Fibroblast of mammary gland (primary cell): ENCODE measurements at regions not wholly inside any gene's neighbourhood (a gene's known extent, or its start where the extent isn't known, plus 50 kb on each side); places are given as distances from the start of the nearest gene placed in this dataset.

Source experiments
- DNase-seq: peaks from one replicate; pipeline ENCODE4 v3.0.0-alpha.2; 2010; ENCODE audit warnings: low read depth
- H3K4me3 ChIP-seq: 2 replicates; pipeline ENCODE4 v1.5.1; 2011; ENCODE audit warnings: low read depth, mild to moderate bottlenecking, low read length, moderate library complexity; ENCODE audit not compliant: control insufficient read depth
- TF ChIP-seq, protein P1 (sequence below): conservative IDR thresholded peaks from 2 replicates; pipeline ENCODE4 v1.5.1; 2011; ENCODE audit warnings: low read depth, low read length, inconsistent platforms; ENCODE audit not compliant: control insufficient read depth, insufficient read depth

DNA sequence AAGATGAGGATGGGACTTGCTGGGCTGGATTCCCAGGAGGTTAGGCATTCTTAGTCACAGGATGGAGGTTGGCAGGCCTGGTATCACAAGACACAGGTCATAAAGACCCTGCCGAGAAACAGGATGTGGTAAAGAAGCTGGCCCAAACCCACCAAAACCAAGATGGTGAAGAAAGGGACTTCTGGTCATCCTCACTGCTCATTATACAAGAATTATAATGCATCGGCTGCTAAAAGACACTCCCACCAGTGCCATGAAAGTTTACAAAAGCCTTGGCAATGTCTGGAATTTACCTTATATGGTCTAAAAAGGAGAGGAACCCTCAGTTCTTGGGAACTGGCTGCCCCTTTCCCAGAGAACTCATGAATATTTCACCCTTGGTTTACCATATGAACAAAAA lies 345.5 kb upstream of the POM121L12 start:
- DNase-seq: no peak
- TF ChIP-seq, protein P1, sequence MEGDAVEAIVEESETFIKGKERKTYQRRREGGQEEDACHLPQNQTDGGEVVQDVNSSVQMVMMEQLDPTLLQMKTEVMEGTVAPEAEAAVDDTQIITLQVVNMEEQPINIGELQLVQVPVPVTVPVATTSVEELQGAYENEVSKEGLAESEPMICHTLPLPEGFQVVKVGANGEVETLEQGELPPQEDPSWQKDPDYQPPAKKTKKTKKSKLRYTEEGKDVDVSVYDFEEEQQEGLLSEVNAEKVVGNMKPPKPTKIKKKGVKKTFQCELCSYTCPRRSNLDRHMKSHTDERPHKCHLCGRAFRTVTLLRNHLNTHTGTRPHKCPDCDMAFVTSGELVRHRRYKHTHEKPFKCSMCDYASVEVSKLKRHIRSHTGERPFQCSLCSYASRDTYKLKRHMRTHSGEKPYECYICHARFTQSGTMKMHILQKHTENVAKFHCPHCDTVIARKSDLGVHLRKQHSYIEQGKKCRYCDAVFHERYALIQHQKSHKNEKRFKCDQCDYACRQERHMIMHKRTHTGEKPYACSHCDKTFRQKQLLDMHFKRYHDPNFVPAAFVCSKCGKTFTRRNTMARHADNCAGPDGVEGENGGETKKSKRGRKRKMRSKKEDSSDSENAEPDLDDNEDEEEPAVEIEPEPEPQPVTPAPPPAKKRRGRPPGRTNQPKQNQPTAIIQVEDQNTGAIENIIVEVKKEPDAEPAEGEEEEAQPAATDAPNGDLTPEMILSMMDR: no peak
- no peak overlapping the region for H3K4me3 ChIP-seq

DNA sequence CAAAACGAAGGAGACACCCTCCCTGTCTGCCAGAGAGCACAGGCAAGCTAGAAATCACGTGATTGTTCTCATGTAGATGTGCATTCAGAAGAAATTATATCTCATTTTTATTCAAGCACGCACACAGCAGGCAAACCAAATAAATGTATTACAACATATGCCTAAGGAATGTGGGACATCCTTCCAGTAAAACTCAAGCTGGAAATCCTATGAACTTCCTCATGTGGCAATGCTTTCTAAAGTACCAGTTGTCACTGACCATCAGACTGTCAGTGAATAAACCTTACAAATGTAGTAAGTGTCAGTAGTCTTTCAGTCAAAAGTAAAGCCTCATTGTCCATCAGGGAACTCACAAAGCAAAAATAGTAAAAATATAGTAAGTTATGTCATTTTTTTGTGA lies 350.1 kb upstream of the POM121L12 start:
- H3K4me3 ChIP-seq: no peak overlapping the region
- DNase-seq: no peak
- TF ChIP-seq, protein P1: no peak

DNA sequence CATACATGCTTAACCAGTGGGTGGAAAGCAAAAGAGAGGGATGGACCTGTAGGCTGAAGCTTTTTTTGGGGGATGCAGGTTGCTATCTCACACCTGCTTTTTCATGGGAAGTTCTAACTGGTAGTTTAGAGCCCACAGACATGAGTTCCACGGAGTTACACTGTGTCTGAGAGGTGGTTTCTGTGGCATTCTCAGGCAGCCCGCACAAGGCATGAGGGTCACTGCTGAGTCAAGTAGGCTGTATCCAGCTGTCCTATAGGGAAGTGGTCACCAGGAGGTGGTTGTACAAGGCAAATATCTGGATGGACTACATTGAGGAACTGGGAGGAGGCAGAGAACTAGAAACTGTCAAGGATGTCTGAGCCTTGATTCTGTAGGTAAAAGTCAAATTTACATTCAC lies 351.0 kb upstream of the POM121L12 start:
- DNase-seq: no peak
- TF ChIP-seq, protein P1: no peak

DNA sequence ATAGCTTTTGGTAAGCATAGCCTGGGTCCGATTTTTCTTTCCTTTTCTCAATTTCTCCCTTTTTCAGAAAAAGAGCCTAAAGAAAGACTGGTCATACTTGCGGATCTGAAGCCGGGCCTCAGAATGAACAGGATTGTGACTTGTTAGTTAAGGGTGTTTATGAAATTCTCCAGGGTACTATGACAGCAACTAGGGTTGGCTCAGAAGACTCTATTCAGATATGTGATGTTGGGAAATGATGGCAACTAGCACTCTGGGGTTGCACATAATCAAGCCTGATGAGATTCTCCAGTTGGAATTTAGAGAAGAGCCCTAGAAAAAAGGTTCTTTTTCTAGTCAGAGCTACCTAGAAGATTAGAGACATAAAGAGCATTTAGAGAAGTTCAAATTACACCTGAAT lies 352.4 kb upstream of the POM121L12 start:
- no peak for DNase-seq
- H3K4me3 ChIP-seq: no peak overlapping the region
- TF ChIP-seq, protein P1: no peak

More for the DNA sequence above, 351.0 kb upstream of the POM121L12 start:
- H3K4me3 ChIP-seq: no peak overlapping the region

DNA sequence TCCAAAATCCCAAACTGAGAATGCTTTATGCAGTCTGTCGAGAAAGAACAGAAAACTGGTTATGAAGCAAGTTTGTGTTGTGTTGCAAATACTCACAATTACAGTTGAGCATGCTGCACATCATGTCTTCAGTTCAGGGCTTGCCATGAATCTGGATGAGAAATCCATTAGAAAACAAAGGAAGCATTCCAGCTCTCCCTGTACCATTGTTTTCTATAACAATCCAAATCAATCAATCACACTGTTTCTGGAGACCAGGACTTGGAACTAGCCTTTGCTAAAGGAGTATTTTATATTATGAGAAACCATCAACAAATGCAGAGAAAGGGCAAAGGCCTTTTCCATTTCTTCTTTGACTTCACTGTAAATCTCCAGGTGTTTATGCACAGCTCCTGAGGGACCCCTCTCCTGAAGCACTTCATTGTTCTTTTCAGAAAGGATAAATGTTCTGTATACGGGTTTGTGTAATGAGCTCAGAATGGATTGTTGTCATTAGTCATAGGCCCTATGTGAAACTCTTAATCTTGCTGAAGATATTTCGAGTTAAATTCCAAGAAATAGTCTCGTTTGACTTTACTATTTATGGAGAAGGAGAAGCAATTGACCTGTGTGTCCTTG lies 364.7 kb upstream of the POM121L12 start:
- DNase-seq: no peak
- no peak overlapping the region for H3K4me3 ChIP-seq
- TF ChIP-seq, protein P1: no peak

DNA sequence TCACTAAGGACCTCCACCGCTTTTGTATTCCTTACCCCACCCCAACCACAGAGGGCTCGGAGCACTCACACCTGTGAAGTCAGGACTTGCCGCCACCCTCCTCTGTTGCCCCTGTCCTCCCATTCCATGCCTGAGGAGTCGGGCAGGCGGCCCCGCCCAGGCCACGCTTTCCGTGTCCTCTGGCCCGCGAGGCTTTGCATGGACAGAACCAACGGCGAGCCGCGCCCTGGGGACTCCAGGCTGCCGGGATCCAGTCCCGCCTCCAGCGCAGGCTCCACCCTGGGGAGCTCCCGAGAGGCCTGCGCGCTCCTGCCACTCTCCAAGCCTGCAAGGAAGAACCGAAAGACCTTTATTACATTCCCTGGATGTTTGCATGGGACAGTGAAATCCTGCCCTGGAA lies 366.4 kb upstream of the POM121L12 start:
- TF ChIP-seq, protein P1: no peak
- H3K4me3 ChIP-seq: no peak overlapping the region
- no peak for DNase-seq

DNA sequence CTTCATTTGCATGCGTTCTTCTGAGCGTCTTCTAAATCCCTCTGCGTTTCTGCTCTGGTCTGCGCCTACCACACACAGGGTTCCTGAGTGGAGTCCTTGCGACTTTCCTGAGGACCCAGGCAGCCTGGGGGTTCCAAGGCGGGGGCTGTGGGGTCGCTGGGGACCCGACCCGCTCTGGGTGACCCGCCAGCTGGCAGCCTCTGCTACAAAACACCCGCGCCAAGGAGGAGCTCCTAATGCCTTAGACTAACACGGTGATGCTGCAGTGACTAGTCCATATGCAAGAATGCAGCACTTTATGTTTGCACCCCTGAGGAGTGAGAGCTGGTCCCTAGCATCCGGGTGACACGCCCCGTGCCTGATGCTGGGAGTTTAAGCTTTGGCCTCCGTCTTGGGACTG lies 367.0 kb upstream of the POM121L12 start:
- TF ChIP-seq, protein P1: no peak
- no peak for DNase-seq

More for the DNA sequence above, 367.0 kb upstream of the POM121L12 start:
- H3K4me3 ChIP-seq: no peak overlapping the region
